PC-9 (cell line): ENCODE measurements at regions not wholly inside any gene's neighbourhood (a gene's known extent, or its start where the extent isn't known, plus 50 kb on each side); places are given as distances from the start of the nearest gene placed in this dataset.

ENCODE experiments used
- BruUV-seq: library from RNA; stranded (reverse); fragments of 400-500 nt; replicated peaks from 2 replicates; lab custom pipeline; 2021; lab: Mats Ljungman, UMichigan
- CTCF ChIA-PET: fragments of 300-600 bp; sonication (Branson Sonifier 250); formaldehyde crosslinking; loops from one replicate; lab custom pipeline; 2022; ENCODE audit warnings: antibody characterized with exemption; lab: Charles Lee
- POLR2A ChIA-PET: fragments of 300-600 bp; sonication (Branson Sonifier 250); formaldehyde crosslinking; loops from one replicate; lab custom pipeline; 2022; ENCODE audit warnings: antibody characterized with exemption; ENCODE audit not compliant: unreplicated experiment; lab: Charles Lee
- DNase-seq, 2 experiments: peaks; one replicate each; pipeline versions ENCODE4 v3.0.0 to v3.0.0-alpha.2; 2015 to 2022; ENCODE audit warnings: mixed read lengths in 1 of 2
- H2AFZ ChIP-seq: fragments of 200-600 bp; sonication (generic); 2 replicates; pipeline ENCODE4 v1.8.1; 2017; ENCODE audit warnings: antibody characterized with exemption
- H3F3A ChIP-seq: fragments of 200-600 bp; sonication (generic); 2 replicates; pipeline ENCODE4 v1.8.1; 2017; ENCODE audit warnings: antibody characterized with exemption, mild to moderate bottlenecking, low read depth; ENCODE audit not compliant: insufficient read depth
- H3K27ac ChIP-seq: fragments of 200-600 bp; sonication (generic); 2 replicates; pipeline ENCODE4 v1.6.1; 2016; ENCODE audit warnings: mixed run types
- H3K27me3 ChIP-seq: fragments of 200-600 bp; sonication (generic); 2 replicates; pipeline ENCODE4 v1.6.1; 2016; ENCODE audit warnings: low read depth, mixed run types; ENCODE audit not compliant: insufficient read depth
- H3K36me3 ChIP-seq: fragments of 200-600 bp; sonication (generic); 2 replicates; pipeline ENCODE4 v1.6.1; 2016; ENCODE audit warnings: low read depth, mixed run types
- H3K4me1 ChIP-seq: fragments of 200-600 bp; sonication (generic); replicated peaks from 2 replicates; pipeline ENCODE4 v1.6.1; 2016; ENCODE audit warnings: mixed run types; ENCODE audit not compliant: insufficient read depth
- H3K4me2 ChIP-seq: fragments of 200-600 bp; sonication (generic); 2 replicates; pipeline ENCODE4 v1.6.1; 2017; ENCODE audit warnings: mixed run types
- H3K4me3 ChIP-seq: fragments of 200-600 bp; sonication (generic); 2 replicates; pipeline ENCODE4 v1.6.1; 2016; ENCODE audit warnings: mixed run types
- H3K79me2 ChIP-seq: fragments of 200-600 bp; sonication (generic); 2 replicates; pipeline ENCODE4 v1.6.1; 2017; ENCODE audit warnings: low read depth, mixed run types
- H3K9me2 ChIP-seq: fragments of 200-600 bp; sonication (generic); 2 replicates; pipeline ENCODE4 v1.8.1; 2017; ENCODE audit warnings: mild to moderate bottlenecking; ENCODE audit not compliant: insufficient read depth
- H3K9me3 ChIP-seq: fragments of 200-600 bp; sonication (generic); 2 replicates; pipeline ENCODE4 v1.8.1; 2016; ENCODE audit warnings: low read depth; ENCODE audit not compliant: insufficient read depth
- H4K20me1 ChIP-seq: fragments of 200-600 bp; sonication (generic); 2 replicates; pipeline ENCODE4 v1.8.1; 2017; ENCODE audit not compliant: insufficient read depth
- EZH2 ChIP-seq: fragments of 200-600 bp; sonication (generic); IDR thresholded peaks from 2 replicates; pipeline ENCODE4 v1.8.0; 2017; ENCODE audit warnings: antibody characterized with exemption, low read depth
- intact Hi-C: fragments of 100-400 bp; cut with micrococcal nuclease; formaldehyde crosslinking; loops from one replicate; pipeline ENCODE4 v1.10.0; 2022; ENCODE audit not compliant: unreplicated experiment
- TF ChIP-seq, protein P1 (sequence below): fragments of 200-600 bp; sonication (generic); conservative IDR thresholded peaks from 2 replicates; pipeline ENCODE4 v1.6.1; 2017; ENCODE audit warnings: mixed run types, antibody characterized with exemption, mild to moderate bottlenecking, moderate library complexity

DNA sequence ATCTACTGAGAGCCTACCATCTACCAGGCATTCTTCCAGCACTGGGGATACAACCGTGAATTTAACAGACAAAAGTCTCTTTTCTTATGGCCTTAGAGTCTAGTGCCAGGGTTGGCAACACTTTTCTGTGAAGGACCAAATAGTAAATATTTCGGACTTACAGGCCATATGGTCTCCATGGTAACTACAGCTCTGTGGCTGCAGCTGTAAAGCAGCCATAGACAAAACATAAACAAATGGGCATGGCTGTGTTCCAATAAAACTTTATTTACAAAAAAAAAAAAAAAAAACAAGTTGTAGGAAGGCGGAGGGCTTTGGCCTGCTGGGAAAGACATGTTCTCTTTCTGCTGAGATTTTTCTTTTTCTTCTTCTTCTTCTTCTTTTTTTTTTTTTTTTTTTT, 98.7 kb downstream of the ABCC12 start:
- H3K9me2 ChIP-seq = no peaks in the 10 kb centered on the region
- H2AFZ ChIP-seq = no peak overlapping the region
- no peak overlapping the region for H3K4me3 ChIP-seq
- DNase-seq = no peak
- no peak overlapping the region for H3K4me2 ChIP-seq
- H3K36me3 ChIP-seq = no peaks in the 10 kb centered on the region
- POLR2A ChIA-PET = no interaction called here
- H3K9me3 ChIP-seq = no peaks in the 10 kb centered on the region
- H3K79me2 ChIP-seq = no peaks in the 10 kb centered on the region
- TF ChIP-seq EZH2 = no peak
- TF ChIP-seq, protein P1, sequence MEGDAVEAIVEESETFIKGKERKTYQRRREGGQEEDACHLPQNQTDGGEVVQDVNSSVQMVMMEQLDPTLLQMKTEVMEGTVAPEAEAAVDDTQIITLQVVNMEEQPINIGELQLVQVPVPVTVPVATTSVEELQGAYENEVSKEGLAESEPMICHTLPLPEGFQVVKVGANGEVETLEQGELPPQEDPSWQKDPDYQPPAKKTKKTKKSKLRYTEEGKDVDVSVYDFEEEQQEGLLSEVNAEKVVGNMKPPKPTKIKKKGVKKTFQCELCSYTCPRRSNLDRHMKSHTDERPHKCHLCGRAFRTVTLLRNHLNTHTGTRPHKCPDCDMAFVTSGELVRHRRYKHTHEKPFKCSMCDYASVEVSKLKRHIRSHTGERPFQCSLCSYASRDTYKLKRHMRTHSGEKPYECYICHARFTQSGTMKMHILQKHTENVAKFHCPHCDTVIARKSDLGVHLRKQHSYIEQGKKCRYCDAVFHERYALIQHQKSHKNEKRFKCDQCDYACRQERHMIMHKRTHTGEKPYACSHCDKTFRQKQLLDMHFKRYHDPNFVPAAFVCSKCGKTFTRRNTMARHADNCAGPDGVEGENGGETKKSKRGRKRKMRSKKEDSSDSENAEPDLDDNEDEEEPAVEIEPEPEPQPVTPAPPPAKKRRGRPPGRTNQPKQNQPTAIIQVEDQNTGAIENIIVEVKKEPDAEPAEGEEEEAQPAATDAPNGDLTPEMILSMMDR = no peak
- no peaks in the 10 kb centered on the region for H4K20me1 ChIP-seq
- peaks cover 19% of the 10 kb centered on the region for H3K4me1 ChIP-seq
- H3F3A ChIP-seq = peaks cover 9% of the 10 kb centered on the region; the same call in 1 of the 2 replicates
- CTCF ChIA-PET = no interaction called here
- intact Hi-C loops = loop anchor here (5.0 to 10.0 kb wide), 5 partner anchors 130 to 592 kb away; partner anchors contain the start of genes ITFG1 and PHKB
- H3K27me3 ChIP-seq = no peaks in the 10 kb centered on the region
- BruUV-seq = no TSS peak
- no peak overlapping the region for H3K27ac ChIP-seq

- Histone ChIP-seq H3K79me2 (no peaks in the 10 kb centered on the region), H3K9me2 (no peaks in the 10 kb centered on the region), H3F3A (peaks cover 9% of the 10 kb centered on the region; the same call in 1 of the 2 replicates), H3K4me3 (no peak overlapping the region), H3K36me3 (no peaks in the 10 kb centered on the region), H3K9me3 (no peaks in the 10 kb centered on the region), H3K4me2 (no peak overlapping the region), H3K4me1 (peaks cover 19% of the 10 kb centered on the region), H3K27me3 (no peaks in the 10 kb centered on the region), H4K20me1 (no peaks in the 10 kb centered on the region), H3K27ac (no peak overlapping the region), H2AFZ (no peak overlapping the region)
- ChIA-PET CTCF (interaction anchor here (0.6 to 1.1 kb wide), 4 partner anchors 30 to 913 kb away, joined by 3 to 11 read pairs (median 3); no protein-coding TSS in a partner anchor), POLR2A (interaction anchor here (0.6 kb wide), 2 partner anchors 30 to 817 kb away, joined by 5 to 7 read pairs; no protein-coding TSS in a partner anchor)
- intact Hi-C loops = loop anchor here (2.0 to 10.0 kb wide), 7 partner anchors 102 to 912 kb away; partner anchors contain the start of genes ABCC12, ITFG1, NETO2 and PHKB
- BruUV-seq = no TSS peak
- TF ChIP-seq, protein P1 = peak; percentile 77
- TF ChIP-seq EZH2 = no peak
- DNase-seq = peak in 1 of 2 experiments; percentile 46
Measured at GRCh38 chr16:48054881-48055601, 100.8 kb downstream of the ABCC12 start.

GRCh38 chr16:48053418-48053745, 102.4 kb downstream of the ABCC12 start:
- H3K36me3 ChIP-seq = no peaks in the 10 kb centered on the region
- POLR2A ChIA-PET = interaction anchor here (0.6 to 1.0 kb wide), 2 partner anchors 431 to 592 kb away, joined by 3 to 8 read pairs; partner anchors contain the start of gene PHKB
- H2AFZ ChIP-seq = no peak overlapping the region
- no TSS peak for BruUV-seq
- intact Hi-C loops = loop anchor here (5.0 to 10.0 kb wide), 5 partner anchors 104 to 589 kb away; partner anchors contain the start of genes ABCC12, ITFG1 and PHKB
- CTCF ChIA-PET = interaction anchor here (0.6 to 1.0 kb wide), 4 partner anchors 28 to 548 kb away, joined by 3 to 6 read pairs (median 4); no protein-coding TSS in a partner anchor
- TF ChIP-seq EZH2 = no peak
- TF ChIP-seq, protein P1 = no peak
- peaks cover 19% of the 10 kb centered on the region for H3K4me1 ChIP-seq
- no peaks in the 10 kb centered on the region for H3K79me2 ChIP-seq
- H3K4me3 ChIP-seq = no peak overlapping the region
- no peaks in the 10 kb centered on the region for H3K9me3 ChIP-seq
- no peaks in the 10 kb centered on the region; the same call in 1 of the 2 replicates for H3K27me3 ChIP-seq
- peak overlapping the region; percentile 52 for H3K4me2 ChIP-seq
- H3K9me2 ChIP-seq = no peaks in the 10 kb centered on the region
- H3K27ac ChIP-seq = peak overlapping the region; percentile 25
- H4K20me1 ChIP-seq = no peaks in the 10 kb centered on the region
- DNase-seq = peak; percentile 73 to 77
- peaks cover 9% of the 10 kb centered on the region; the same call in 1 of the 2 replicates for H3F3A ChIP-seq
